HG03066 (cell line): ENCODE measurements at regions not wholly inside any gene's neighbourhood (a gene's known extent, or its start where the extent isn't known, plus 50 kb on each side); places are given as distances from the start of the nearest gene placed in this dataset.
A peak's percentile ranks its signal among the peaks of the same experiment; 100 is the strongest.
"Not testable (repeated sequence)": the region's sequence is repeated elsewhere in the genome, so short reads cannot be mapped to it uniquely, and the experiment has no call there.

Experiments used
- ATAC-seq: cut with Tn5 transposase; IDR thresholded peaks from one replicate; pipeline ENCODE4 v1.9.1; 2021; ENCODE audit warnings: low read depth; ENCODE audit not compliant: unreplicated experiment

GRCh38 chr16:16989368-16989767 is 481.4 kb downstream of the XYLT1 start:
- no peak for ATAC-seq

GRCh38 chr16:16991711-16992110 is 479.0 kb downstream of the XYLT1 start:
- ATAC-seq, result no peak

DNA sequence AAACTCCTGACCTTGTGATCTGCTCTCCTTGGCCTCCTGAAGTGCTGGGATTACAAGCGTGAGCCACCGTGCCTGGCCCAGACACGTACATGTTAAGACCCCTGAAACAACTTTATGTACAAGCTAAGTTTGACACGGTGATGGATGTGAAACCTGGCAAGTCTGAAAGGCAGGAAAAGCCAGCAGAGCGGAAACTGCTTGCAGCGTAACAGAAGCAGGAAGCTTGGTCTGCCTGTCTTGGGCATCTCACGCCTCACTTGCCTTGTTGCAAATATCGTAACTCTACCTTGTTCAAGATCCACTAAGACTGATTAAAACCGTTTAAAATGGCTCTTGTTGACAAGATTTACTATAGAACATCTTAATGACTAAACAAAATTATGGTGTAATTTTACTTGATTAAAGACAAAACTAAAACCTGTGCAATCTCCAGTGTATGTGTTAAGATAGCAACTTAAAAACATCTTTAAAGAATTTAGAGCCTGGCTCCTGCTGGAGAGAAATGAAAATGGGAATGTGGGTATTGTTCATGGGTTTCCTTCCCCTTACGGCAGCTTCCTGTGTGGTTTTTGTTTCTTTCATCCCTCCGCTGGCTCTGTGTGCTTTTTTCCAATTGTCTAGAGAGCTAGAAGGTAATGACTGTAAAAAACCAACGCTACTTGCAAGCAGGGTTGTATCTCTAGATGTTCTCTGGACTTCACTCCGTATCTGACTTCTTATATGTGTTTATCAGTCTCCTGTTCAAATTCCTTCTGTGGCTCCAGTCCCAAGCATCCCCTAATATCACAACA is 477.6 kb downstream of the XYLT1 start:
- no peak for ATAC-seq

DNA sequence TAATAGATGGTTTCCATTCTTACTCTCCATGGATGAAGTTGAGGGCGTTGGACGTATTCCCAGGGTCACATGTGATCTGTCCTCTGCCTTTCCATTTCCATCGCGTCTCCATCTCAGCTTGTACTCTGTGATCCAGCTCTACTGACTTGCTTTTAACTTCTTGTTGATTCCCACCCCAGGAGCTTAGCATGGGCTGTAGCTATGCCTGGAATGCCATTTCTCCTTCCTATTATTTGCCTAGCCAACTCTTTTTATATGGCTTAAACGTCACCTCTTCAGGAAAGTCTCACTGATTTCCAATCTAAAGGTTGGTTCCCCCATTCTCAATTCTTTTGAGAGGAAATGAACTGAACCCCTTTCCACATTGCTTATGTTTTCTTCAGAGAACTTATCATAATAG is 475.9 kb downstream of the XYLT1 start:
- no peak for ATAC-seq

DNA sequence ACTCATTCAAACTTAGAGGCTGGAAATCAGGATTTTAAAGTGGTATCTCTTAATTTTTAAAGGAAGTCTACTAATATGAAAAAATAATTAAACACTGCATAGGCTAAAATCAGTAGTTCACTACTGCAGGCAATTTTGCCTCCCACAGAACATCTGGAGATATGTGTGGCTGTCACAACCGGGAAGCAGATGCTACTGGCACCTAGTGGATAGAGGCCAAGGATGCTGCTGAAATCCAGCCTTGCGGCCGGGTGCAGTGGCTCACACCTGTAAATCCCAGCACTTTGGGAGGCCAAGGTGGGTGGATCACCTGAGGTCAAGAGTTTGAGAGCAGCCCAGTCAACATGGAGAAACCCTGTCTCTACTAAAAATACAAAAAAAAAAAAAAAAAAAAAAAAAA is 473.9 kb downstream of the XYLT1 start:
- ATAC-seq, result no peak

DNA sequence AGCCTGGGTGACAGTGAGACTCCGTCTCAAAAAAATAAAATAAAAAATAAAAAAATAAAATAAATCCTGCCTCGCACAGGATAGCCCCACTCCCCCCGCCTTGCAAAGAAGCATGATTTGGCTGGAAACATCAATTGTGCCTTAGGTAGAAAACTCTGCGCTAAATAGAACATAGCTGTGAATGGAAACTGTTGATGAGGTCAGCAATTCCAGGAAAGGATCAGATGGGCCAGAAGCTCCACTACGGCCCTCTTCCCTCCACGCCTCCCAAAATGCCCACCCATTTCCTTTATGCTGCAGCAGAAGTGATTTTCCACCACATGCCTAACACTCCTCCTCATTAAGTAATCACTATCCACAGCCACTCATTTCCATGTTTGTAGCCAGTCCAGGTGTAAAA is 473.4 kb downstream of the XYLT1 start:
- ATAC-seq, result no peak

DNA sequence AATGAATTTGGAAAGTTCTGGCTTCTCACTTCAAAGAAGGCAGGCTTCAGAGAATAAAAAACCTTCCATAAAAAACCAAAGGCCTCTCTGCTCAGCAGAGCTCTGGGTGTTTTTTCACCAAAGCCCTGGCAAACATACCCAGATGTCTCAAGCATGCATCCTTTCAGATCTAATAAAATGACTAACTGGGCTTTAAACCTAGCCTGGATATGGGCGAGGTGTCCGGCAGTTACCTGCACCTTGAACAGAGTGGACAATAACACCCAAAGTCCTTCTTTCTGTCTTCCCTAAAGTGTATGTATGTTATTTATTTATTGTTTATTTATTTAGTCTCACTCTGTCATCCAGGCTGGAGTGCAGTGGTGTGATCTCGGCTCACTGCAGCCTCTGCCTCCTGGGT is 469.3 kb downstream of the XYLT1 start:
- no peak for ATAC-seq

DNA sequence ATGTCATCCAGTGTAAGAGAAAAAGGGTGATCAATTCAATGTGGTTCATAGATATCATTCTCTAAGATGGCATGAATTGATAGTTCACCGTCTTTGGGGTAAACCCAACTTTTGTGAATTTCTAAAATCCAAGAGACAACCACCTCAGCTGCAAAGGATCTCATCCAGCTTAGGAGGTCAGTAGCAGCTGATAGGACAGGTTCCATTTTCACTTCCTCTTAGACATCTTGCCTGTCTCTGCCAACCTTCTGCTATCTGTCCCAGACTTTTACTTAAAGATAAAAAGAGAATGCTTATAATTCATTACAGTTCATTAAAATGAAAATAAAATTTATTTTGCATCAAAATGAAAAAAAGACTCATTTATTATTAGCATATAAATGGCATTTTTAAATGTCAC is 468.2 kb downstream of the XYLT1 start:
- no peak for ATAC-seq

GRCh38 chr16:17005963-17006362 is 464.8 kb downstream of the XYLT1 start:
- ATAC-seq, result not testable (repeated sequence)

GRCh38 chr16:17011712-17012111 is 459.0 kb downstream of the XYLT1 start:
- ATAC-seq, result no peak

DNA sequence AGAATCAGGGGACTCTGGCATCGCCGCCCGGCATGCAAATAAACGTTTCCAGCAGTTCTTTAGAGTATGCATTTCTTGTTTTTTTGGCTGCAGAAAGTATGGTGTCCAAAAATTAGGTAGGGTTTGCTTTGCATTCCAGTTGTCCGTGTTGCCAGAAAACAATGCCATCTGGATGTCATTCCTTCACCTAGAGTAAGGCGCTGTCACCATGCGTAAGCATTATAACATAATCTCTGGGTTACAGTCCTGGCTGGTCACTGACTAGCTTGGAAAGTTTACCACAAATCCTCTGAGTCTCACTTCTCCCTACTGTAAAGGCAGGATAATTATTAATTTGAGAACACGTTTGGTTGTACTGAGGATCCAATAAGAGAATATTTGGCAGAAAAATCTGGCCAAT is 457.7 kb downstream of the XYLT1 start:
- ATAC-seq, result no peak

DNA sequence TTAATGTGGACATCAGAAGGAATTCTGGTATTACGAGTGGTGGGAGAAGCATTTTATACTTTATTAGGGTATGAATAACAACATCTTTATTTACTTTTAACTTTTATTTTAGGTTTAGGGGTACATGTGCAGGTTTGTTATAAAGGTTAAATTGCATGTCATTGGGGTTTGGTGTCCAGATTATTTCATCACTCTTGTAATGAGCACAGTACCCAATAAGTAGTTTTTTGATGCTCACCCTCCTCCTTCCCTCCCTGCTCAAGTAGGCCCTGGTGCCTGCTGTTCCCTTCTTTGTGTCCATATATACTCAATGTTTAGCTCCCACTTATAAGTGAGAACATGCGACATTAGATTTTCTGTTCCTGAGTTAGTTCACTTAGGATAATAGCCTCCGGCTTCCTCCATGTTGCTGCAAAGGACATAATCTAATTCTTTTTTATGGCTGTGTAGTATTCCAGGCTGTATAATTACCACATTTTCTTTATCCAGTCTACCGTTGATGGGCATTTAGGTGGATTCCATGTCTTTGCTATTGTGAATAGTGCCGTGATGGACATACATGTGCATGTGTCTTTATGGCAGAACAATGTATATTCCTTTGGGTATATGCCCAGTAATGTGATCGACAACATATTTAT is 456.2 kb downstream of the XYLT1 start:
- ATAC-seq, result no peak

- no peak for ATAC-seq
Observed at GRCh38 chr16:17015702-17016101, 455.1 kb downstream of the XYLT1 start.

- ATAC-seq, result no peak
Observed at GRCh38 chr16:17017442-17017841, 453.3 kb downstream of the XYLT1 start.

- ATAC-seq, result no peak
Observed at GRCh38 chr16:17018585-17018939, 452.2 kb downstream of the XYLT1 start.

GRCh38 chr16:17019366-17019765 is 451.4 kb downstream of the XYLT1 start:
- ATAC-seq, result no peak

GRCh38 chr16:17023606-17024005 is 447.2 kb downstream of the XYLT1 start:
- no peak for ATAC-seq

GRCh38 chr16:17024514-17024913 is 446.2 kb downstream of the XYLT1 start:
- no peak for ATAC-seq

- ATAC-seq, result peak; percentile 88
Observed at GRCh38 chr16:17026600-17027242, 444.0 kb downstream of the XYLT1 start.

DNA sequence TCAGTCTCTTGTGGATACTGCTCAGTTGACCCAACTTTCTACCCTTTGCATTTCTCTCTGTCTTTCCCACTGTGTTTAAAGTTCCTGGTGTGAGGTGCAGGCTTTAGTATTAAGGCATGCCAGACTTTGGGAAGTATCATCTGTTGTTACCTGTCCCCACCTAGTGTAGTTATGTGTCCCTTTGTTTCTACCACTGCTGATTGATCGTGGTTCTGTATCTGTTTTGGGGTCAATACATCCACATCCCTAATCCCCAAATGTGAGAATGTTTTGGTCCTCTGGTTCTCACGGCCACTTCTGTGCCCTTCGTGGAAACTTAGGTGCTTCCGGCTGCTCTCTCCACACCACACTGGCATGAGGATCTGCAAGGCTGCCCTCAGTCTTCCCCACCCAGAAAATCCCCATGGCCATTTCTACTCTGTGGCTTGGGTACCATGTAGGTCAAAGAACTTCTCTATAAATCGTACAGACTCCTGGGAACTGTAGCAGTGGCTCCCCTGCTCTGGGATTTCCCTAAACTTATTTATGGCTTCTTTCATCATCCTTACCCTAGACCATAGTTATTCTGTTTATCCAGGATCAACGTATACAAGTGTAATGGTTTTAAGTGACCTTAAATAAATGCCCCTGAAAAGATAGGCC is 443.2 kb downstream of the XYLT1 start:
- no peak for ATAC-seq

DNA sequence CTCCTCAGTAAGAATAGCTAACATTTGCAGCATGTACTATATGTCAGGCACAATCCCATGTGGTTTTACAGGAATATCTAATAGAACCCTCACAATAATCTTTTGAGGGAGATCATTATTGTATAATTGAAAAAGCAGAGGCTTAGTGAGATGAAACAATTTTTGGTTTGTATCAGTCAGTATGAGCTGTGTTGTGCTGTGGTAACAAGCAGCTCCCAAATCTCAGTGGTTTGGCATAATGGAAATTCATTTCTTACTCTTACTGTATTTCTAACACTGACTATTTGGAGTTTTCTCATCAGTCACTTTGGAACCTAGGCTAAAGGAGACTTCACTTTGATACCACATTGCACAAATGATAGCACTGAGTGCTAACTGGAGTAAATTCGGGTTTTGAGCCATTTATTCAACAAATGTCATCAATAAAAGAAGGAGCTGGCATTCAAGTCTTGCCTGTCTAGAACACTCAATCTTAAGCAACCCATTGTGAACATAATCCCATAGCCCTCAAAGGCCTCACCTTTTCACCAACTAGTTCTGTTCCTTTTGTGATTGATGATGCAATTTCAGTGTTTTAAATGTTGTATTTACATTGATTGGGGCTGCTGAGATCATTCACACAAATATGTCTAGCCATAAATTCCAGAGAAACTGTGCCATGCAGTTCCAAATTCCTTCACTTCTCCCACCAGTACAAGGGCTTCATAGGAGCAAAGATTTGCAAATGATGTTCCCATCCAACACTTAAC is 441.0 kb downstream of the XYLT1 start:
- ATAC-seq, result no peak
